ENCODE measurements at regions not wholly inside any gene's neighbourhood (a gene's known extent, or its start where the extent isn't known, plus 50 kb on each side); places are given as distances from the start of the nearest gene placed in this dataset.
"Not testable (repeated sequence)": the region's sequence is repeated elsewhere in the genome, so short reads cannot be mapped to it uniquely, and the experiment has no call there.

DNA sequence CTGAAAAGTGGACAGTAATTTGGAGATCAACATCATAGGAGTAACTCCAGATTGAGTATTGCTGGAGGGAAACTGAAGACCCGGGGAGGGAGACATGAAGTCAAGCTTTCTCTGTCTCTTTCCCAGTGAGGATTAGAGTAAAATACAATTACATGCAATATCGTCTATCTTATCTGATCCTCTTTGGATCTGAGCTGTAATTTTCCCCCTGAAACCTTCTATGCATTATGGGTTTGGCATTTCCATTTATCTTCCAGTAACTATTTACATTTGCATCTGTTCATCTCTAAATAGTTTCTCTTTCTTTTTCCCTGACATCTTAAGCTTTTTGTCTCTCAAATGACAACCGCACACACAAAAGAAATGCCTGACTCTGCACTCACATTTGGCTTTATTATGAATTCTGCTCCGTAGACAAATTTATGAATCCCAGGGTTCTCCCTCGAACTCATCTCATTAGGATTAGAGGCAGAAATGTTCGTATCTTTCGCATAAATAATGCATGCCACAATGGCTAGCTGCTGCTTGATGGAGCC is 113.1 kb downstream of the SPP2 start:
- Histone ChIP-seq H3K36me3 (ENCODE audit: control insufficient read depth in 1 of 2, insufficient read depth in 2 of 2, low read length in 1 of 2) (no peaks in the 10 kb centered on the region), H3K27ac (ENCODE audit: low read depth in 1 of 2, low read length in 2 of 2) (no peak overlapping the region), H3K4me3 (ENCODE audit: low read length in 2 of 2) (no peak overlapping the region), H3K4me1 (ENCODE audit: control insufficient read depth in 1 of 2, insufficient read depth in 2 of 2, low read length in 2 of 2) (no peaks in the 10 kb centered on the region), H3K27me3 (ENCODE audit: control insufficient read depth in 1 of 2, insufficient read depth in 2 of 2, low read length in 1 of 2) (no peaks in the 10 kb centered on the region), H3K9me3 (ENCODE audit: control insufficient read depth, low read length) (no peaks in the 10 kb centered on the region)
- WGBS, 2 donors = 90 to 92% methylated on average over 7 of the region's 7 CpGs
- intact Hi-C loops (cut with DNase I) = no loop called here
- DNase-seq (no peak), ATAC-seq (ENCODE audit: low FRiP score) (no peak)

DNA sequence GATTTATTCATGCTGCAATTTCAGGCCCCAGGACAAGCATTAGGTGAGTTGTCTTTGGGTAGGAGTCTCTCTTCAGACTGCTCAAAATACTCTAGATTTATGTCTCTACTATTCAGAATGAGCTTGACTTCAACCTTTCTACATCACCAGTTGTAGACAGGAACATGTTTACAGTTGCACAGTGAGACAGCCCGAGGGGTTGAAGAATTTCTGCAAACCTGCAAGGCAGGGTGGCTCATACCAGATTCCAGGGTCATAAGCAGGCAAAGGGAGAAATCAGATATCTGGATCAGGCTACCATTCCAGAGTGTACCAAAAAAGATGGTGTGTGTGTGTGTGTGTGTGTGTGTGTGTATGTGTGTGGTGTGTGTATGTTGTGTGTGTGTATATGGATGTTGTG is 112.4 kb downstream of the SPP2 start:
- Histone ChIP-seq H3K4me3 (ENCODE audit: low read length in 2 of 2) (no peak overlapping the region), H3K27ac (ENCODE audit: low read depth in 1 of 2, low read length in 2 of 2) (no peak overlapping the region), H3K27me3 (ENCODE audit: control insufficient read depth in 1 of 2, insufficient read depth in 2 of 2, low read length in 1 of 2) (no peaks in the 10 kb centered on the region), H3K4me1 (ENCODE audit: control insufficient read depth in 1 of 2, insufficient read depth in 2 of 2, low read length in 2 of 2) (no peaks in the 10 kb centered on the region), H3K9me3 (ENCODE audit: control insufficient read depth, low read length) (no peaks in the 10 kb centered on the region), H3K36me3 (ENCODE audit: control insufficient read depth in 1 of 2, insufficient read depth in 2 of 2, low read length in 1 of 2) (no peaks in the 10 kb centered on the region)
- 49 to 61% methylated on average over 1 of the region's 1 CpG for WGBS, 2 donors
- intact Hi-C loops (cut with DNase I) = no loop called here
- DNase-seq (no peak), ATAC-seq (ENCODE audit: low FRiP score) (no peak)

- Histone ChIP-seq H3K36me3 (ENCODE audit: control insufficient read depth in 1 of 2, insufficient read depth in 2 of 2, low read length in 1 of 2) (no peaks in the 10 kb centered on the region), H3K4me3 (ENCODE audit: low read length in 2 of 2) (no peak overlapping the region), H3K27me3 (ENCODE audit: control insufficient read depth in 1 of 2, insufficient read depth in 2 of 2, low read length in 1 of 2) (no peaks in the 10 kb centered on the region), H3K4me1 (ENCODE audit: control insufficient read depth in 1 of 2, insufficient read depth in 2 of 2, low read length in 2 of 2) (no peaks in the 10 kb centered on the region), H3K27ac (ENCODE audit: low read depth in 1 of 2, low read length in 2 of 2) (no peak overlapping the region), H3K9me3 (ENCODE audit: control insufficient read depth, low read length) (no peaks in the 10 kb centered on the region)
- DNase-seq (no peak), ATAC-seq (ENCODE audit: low FRiP score) (no peak)
- whole genome bisulfite sequencing, 2 donors = 82 to 83% methylated on average over 6 of the region's 6 CpGs
- intact Hi-C loops (cut with DNase I) = no loop called here
These were observed 111.4 kb downstream of the SPP2 start for GRCh38 chr2:234161932-234162331.

- H3K36me3 ChIP-seq (ENCODE audit: control insufficient read depth in 1 of 2, insufficient read depth in 2 of 2, low read length in 1 of 2) = no peaks in the 10 kb centered on the region
- H3K4me3 ChIP-seq (ENCODE audit: low read length in 2 of 2) = no peak overlapping the region
- no peaks in the 10 kb centered on the region for H3K27me3 ChIP-seq (ENCODE audit: control insufficient read depth in 1 of 2, insufficient read depth in 2 of 2, low read length in 1 of 2)
- no peak overlapping the region for H3K27ac ChIP-seq (ENCODE audit: low read depth in 1 of 2, low read length in 2 of 2)
- no peak for DNase-seq
- ATAC-seq (ENCODE audit: low FRiP score) = no peak
- 85 to 92% methylated on average over 4 of the region's 4 CpGs for WGBS, 2 donors
- no peaks in the 10 kb centered on the region for H3K4me1 ChIP-seq (ENCODE audit: control insufficient read depth in 1 of 2, insufficient read depth in 2 of 2, low read length in 2 of 2)
- intact Hi-C loops (cut with DNase I) = no loop called here
- no peaks in the 10 kb centered on the region for H3K9me3 ChIP-seq (ENCODE audit: control insufficient read depth, low read length)
These were observed 108.3 kb downstream of the SPP2 start for GRCh38 chr2:234158812-234159211.

DNA sequence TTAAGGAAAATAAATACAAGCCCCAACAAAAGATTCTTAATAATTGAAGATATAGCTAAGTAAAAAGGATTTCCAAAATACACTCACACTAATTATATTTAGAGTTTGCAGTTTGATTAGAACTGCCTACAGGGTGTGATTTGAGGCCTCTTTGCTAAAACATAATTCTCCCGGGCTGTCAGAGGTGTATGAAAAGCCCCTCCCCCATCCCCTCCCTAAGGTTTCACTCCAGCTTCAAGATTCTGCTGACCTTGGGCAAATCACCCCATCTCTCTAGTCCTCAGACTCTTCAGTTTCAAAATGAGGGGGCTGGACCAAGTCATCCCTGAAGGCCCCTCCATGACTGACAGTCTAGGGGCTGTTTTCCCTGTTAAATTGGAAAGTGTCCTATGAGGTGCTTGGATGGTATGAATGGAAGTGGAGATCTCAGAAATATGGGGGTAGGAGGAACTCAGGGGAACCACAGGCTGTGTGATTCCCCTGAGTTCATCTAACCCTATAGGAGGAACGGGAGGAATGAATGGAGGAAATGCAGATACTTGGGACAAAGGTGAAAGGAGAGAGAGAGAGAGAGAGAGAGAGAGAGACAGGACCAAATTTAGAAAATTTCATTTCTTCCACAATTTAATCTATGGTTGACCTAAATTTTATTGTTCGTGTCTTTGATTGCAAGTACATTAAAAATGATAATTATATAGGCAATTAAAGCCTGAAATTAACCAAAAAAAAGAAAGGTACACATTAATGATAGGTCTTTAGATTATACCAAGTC is 107.5 kb downstream of the SPP2 start:
- WGBS, 2 donors = 61 to 62% methylated on average over 3 of the region's 3 CpGs
- H3K4me1 ChIP-seq (ENCODE audit: control insufficient read depth in 1 of 2, insufficient read depth in 2 of 2, low read length in 2 of 2) = no peaks in the 10 kb centered on the region
- no peak overlapping the region for H3K27ac ChIP-seq (ENCODE audit: low read depth in 1 of 2, low read length in 2 of 2)
- H3K27me3 ChIP-seq (ENCODE audit: control insufficient read depth in 1 of 2, insufficient read depth in 2 of 2, low read length in 1 of 2) = no peaks in the 10 kb centered on the region
- H3K9me3 ChIP-seq (ENCODE audit: control insufficient read depth, low read length) = no peaks in the 10 kb centered on the region
- no peak overlapping the region for H3K4me3 ChIP-seq (ENCODE audit: low read length in 2 of 2)
- H3K36me3 ChIP-seq (ENCODE audit: control insufficient read depth in 1 of 2, insufficient read depth in 2 of 2, low read length in 1 of 2) = no peaks in the 10 kb centered on the region
- ATAC-seq (ENCODE audit: low FRiP score) = no peak
- no peak for DNase-seq
- intact Hi-C loops (cut with DNase I) = no loop called here

- Histone ChIP-seq H3K4me3 (ENCODE audit: low read length in 2 of 2) (no peak overlapping the region), H3K9me3 (ENCODE audit: control insufficient read depth, low read length) (peaks cover 2% of the 10 kb centered on the region), H3K27ac (ENCODE audit: low read depth in 1 of 2, low read length in 2 of 2) (no peak overlapping the region), H3K4me1 (ENCODE audit: control insufficient read depth in 1 of 2, insufficient read depth in 2 of 2, low read length in 2 of 2) (no peaks in the 10 kb centered on the region), H3K36me3 (ENCODE audit: control insufficient read depth in 1 of 2, insufficient read depth in 2 of 2, low read length in 1 of 2) (no peaks in the 10 kb centered on the region), H3K27me3 (ENCODE audit: control insufficient read depth in 1 of 2, insufficient read depth in 2 of 2, low read length in 1 of 2) (no peaks in the 10 kb centered on the region)
- ATAC-seq (ENCODE audit: low FRiP score) (no peak), DNase-seq (no peak)
- WGBS, 2 donors = 72 to 88% methylated on average over 3 of the region's 3 CpGs
- intact Hi-C loops (cut with DNase I) = no loop called here
These were observed 105.8 kb downstream of the SPP2 start for GRCh38 chr2:234156326-234156725.

DNA sequence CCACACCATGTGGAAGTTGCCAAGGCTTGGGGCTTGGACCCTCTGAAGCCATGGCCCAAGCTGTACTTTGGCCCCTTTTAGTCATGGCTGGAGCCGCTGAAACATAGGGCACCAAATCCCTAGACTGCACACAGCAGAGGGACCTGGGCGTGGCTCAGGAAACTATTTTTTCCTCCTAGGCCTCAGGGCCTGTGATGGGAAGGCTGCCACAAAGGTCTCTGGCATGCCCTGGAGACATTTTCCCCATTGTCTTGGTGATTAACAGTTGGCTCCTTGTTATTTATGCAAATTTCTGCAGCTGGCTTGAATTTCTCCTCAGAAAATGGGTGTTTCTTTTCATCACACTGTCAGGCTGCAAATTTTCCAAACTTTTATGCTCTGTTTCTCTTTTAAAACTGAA is 102.3 kb downstream of the SPP2 start:
- 94 to 98% methylated on average over 2 of the region's 2 CpGs for WGBS, 2 donors
- H3K9me3 ChIP-seq (ENCODE audit: control insufficient read depth, low read length); H3K4me1 ChIP-seq (ENCODE audit: control insufficient read depth in 1 of 2, insufficient read depth in 2 of 2, low read length in 2 of 2); H3K27ac ChIP-seq (ENCODE audit: low read depth in 1 of 2, low read length in 2 of 2); H3K4me3 ChIP-seq (ENCODE audit: low read length in 2 of 2); intact Hi-C loops (cut with DNase I); H3K27me3 ChIP-seq (ENCODE audit: control insufficient read depth in 1 of 2, insufficient read depth in 2 of 2, low read length in 1 of 2); DNase-seq; ATAC-seq (ENCODE audit: low FRiP score); H3K36me3 ChIP-seq (ENCODE audit: control insufficient read depth in 1 of 2, insufficient read depth in 2 of 2, low read length in 1 of 2): not testable (repeated sequence)

- Histone ChIP-seq H3K36me3 (ENCODE audit: control insufficient read depth in 1 of 2, insufficient read depth in 2 of 2, low read length in 1 of 2) (no peaks in the 10 kb centered on the region), H3K9me3 (ENCODE audit: control insufficient read depth, low read length) (peaks cover 3% of the 10 kb centered on the region), H3K4me3 (ENCODE audit: low read length in 2 of 2) (no peak overlapping the region), H3K27ac (ENCODE audit: low read depth in 1 of 2, low read length in 2 of 2) (no peak overlapping the region), H3K27me3 (ENCODE audit: control insufficient read depth in 1 of 2, insufficient read depth in 2 of 2, low read length in 1 of 2) (no peaks in the 10 kb centered on the region), H3K4me1 (ENCODE audit: control insufficient read depth in 1 of 2, insufficient read depth in 2 of 2, low read length in 2 of 2) (no peaks in the 10 kb centered on the region)
- intact Hi-C loops (cut with DNase I) = no loop called here
- DNase-seq = no peak
- WGBS, 2 donors = 70 to 84% methylated on average over 3 of the region's 3 CpGs
- ATAC-seq (ENCODE audit: low FRiP score) = no peak
These were observed 96.9 kb downstream of the SPP2 start for GRCh38 chr2:234147335-234147861.
